Effector CD4-positive, alpha-beta T cell (primary cell): ENCODE measurements at regions not wholly inside any gene's neighbourhood (a gene's known extent, or its start where the extent isn't known, plus 50 kb on each side); places are given as distances from the start of the nearest gene placed in this dataset.
"Not testable (repeated sequence)": the region's sequence is repeated elsewhere in the genome, so short reads cannot be mapped to it uniquely, and the experiment has no call there.

Experiments used
- DNase-seq: peaks from one replicate; pipeline ENCODE4 v3.0.0-alpha.2; 2020

GRCh38 chr15:62653122-62653521, 389.4 kb upstream of the TPM1 start:
- no peak for DNase-seq

- DNase-seq = no peak
Measured at GRCh38 chr15:62656071-62656470, 386.5 kb upstream of the TPM1 start.

GRCh38 chr15:62657501-62657900, 385.0 kb upstream of the TPM1 start:
- not testable (repeated sequence) for DNase-seq

GRCh38 chr15:62658498-62658897, 384.0 kb upstream of the TPM1 start:
- no peak for DNase-seq

- DNase-seq = no peak
Measured at GRCh38 chr15:62663547-62663946, 379.0 kb upstream of the TPM1 start.

- no peak for DNase-seq
Measured at GRCh38 chr15:62665449-62665848, 377.1 kb upstream of the TPM1 start.

- DNase-seq = no peak
Measured at GRCh38 chr15:62666046-62666445, 376.5 kb upstream of the TPM1 start.

- no peak for DNase-seq
Measured at GRCh38 chr15:62672268-62672667, 370.3 kb upstream of the TPM1 start.

- no peak for DNase-seq
Measured at GRCh38 chr15:62676891-62677290, 365.7 kb upstream of the TPM1 start.

- no peak for DNase-seq
Measured at GRCh38 chr15:62681939-62682896, 360.3 kb upstream of the TPM1 start.

- DNase-seq = not testable (repeated sequence)
Measured at GRCh38 chr15:62683192-62683591, 359.4 kb upstream of the TPM1 start.

GRCh38 chr15:62684123-62684808, 358.3 kb upstream of the TPM1 start:
- no peak for DNase-seq

- DNase-seq = no peak
Measured at GRCh38 chr15:62691008-62691407, 351.5 kb upstream of the TPM1 start.

GRCh38 chr15:62697636-62698035, 344.9 kb upstream of the TPM1 start:
- DNase-seq = no peak

GRCh38 chr15:62698646-62699045, 343.9 kb upstream of the TPM1 start:
- DNase-seq = no peak

- no peak for DNase-seq
Measured at GRCh38 chr15:62706317-62706716, 336.2 kb upstream of the TPM1 start.

GRCh38 chr15:62708470-62708869, 334.1 kb upstream of the TPM1 start:
- DNase-seq = no peak

GRCh38 chr15:62709261-62709660, 333.3 kb upstream of the TPM1 start:
- no peak for DNase-seq

- no peak for DNase-seq
Measured at GRCh38 chr15:62711691-62712454, 330.7 kb upstream of the TPM1 start.

- no peak for DNase-seq
Measured at GRCh38 chr15:62712455-62712839, 330.1 kb upstream of the TPM1 start.

- no peak for DNase-seq
Measured at GRCh38 chr15:62715946-62716345, 326.6 kb upstream of the TPM1 start.

GRCh38 chr15:62717496-62717895, 325.1 kb upstream of the TPM1 start:
- no peak for DNase-seq

- DNase-seq = no peak
Measured at GRCh38 chr15:62719316-62719715, 323.2 kb upstream of the TPM1 start.
